Upper lobe of left lung (tissue), 4 donors: ENCODE measurements at regions not wholly inside any gene's neighbourhood (a gene's known extent, or its start where the extent isn't known, plus 50 kb on each side); places are given as distances from the start of the nearest gene placed in this dataset.

ENCODE experiments used
- EP300 ChIP-seq, 4 donors: sonication (generic); formaldehyde crosslinking; IDR thresholded peaks; one replicate each; pipeline ENCODE4 v1.5.1; 2017; ENCODE audit warnings: antibody characterized with exemption in 4 of 4, control low read depth in 2 of 4
- POLR2A ChIP-seq, 4 donors: fragments of 450-650 bp; IDR thresholded peaks; one replicate each; pipeline ENCODE4 v1.5.1; 2016 to 2017; ENCODE audit warnings: antibody characterized with exemption in 4 of 4, mild to moderate bottlenecking in 2 of 4
- POLR2AphosphoS5 ChIP-seq, 2 donors: sonication (generic); formaldehyde crosslinking; IDR thresholded peaks; one replicate each; pipeline ENCODE4 v1.5.1; 2017; ENCODE audit warnings: antibody characterized with exemption in 2 of 2
- TF ChIP-seq, protein P1 (sequence below), 6 experiments: fragments of 450-650 bp in 4 of 6; fragments of 200-600 bp in 2 of 6; sonication (generic) in 2 of 6; IDR thresholded peaks; one replicate each; pipeline ENCODE4 v1.5.1; 2016 to 2019; ENCODE audit warnings: antibody characterized with exemption in 6 of 6

DNA sequence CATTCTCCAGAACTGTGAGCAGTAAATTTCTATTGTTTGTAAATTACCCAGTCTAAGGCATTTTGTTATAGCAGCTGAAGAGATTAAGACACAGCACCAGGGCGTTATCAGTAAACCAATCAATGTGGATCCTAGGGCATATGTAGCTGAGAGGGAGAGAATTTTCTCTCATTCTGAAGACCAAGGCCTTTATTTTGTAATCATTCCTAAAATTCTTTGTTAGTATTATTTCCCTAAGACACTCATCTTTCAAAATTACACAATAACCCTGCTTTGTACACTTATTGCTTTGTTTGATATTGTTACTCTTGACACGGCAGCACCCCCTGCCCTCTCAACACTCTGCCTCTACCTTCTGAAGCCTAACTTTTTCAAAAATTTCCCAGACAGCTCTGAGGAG lies 419.1 kb downstream of the SLC4A3 start:
- TF ChIP-seq EP300 (IDR thresholded peaks at IDR 0.05): no peak
- TF ChIP-seq POLR2AphosphoS5 (IDR thresholded peaks at IDR 0.05): no peak
- TF ChIP-seq POLR2A (IDR thresholded peaks at IDR 0.05): no peak
- TF ChIP-seq, protein P1, sequence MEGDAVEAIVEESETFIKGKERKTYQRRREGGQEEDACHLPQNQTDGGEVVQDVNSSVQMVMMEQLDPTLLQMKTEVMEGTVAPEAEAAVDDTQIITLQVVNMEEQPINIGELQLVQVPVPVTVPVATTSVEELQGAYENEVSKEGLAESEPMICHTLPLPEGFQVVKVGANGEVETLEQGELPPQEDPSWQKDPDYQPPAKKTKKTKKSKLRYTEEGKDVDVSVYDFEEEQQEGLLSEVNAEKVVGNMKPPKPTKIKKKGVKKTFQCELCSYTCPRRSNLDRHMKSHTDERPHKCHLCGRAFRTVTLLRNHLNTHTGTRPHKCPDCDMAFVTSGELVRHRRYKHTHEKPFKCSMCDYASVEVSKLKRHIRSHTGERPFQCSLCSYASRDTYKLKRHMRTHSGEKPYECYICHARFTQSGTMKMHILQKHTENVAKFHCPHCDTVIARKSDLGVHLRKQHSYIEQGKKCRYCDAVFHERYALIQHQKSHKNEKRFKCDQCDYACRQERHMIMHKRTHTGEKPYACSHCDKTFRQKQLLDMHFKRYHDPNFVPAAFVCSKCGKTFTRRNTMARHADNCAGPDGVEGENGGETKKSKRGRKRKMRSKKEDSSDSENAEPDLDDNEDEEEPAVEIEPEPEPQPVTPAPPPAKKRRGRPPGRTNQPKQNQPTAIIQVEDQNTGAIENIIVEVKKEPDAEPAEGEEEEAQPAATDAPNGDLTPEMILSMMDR (IDR thresholded peaks at IDR 0.05): no peak
